A673 (cell line): ENCODE measurements at regions not wholly inside any gene's neighbourhood (a gene's known extent, or its start where the extent isn't known, plus 50 kb on each side); places are given as distances from the start of the nearest gene placed in this dataset.

Experiments
- BruUV-seq: library from RNA; stranded (reverse); fragments of 400-500 nt; replicated peaks from 2 replicates; lab custom pipeline; 2021; lab: Mats Ljungman, UMichigan
- CTCF ChIA-PET: fragments of 300-600 bp; sonication (Branson Sonifier 250); formaldehyde crosslinking; loops from one replicate; lab custom pipeline; 2022; ENCODE audit warnings: antibody characterized with exemption; lab: Charles Lee
- POLR2A ChIA-PET: fragments of 300-600 bp; sonication (Branson Sonifier 250); formaldehyde crosslinking; loops from one replicate; lab custom pipeline; 2022; ENCODE audit warnings: antibody characterized with exemption; ENCODE audit not compliant: low non-redundant PET; lab: Charles Lee
- DNase-seq: peaks from one replicate; pipeline ENCODE4 v3.0.0-alpha.2; 2015; ENCODE audit warnings: low spot score
- H3K27ac ChIP-seq: fragments of 200-600 bp; sonication (generic); 2 replicates; pipeline ENCODE4 v1.5.1; 2016; ENCODE audit warnings: mixed run types, low read depth, mild to moderate bottlenecking, mixed read lengths, antibody characterized with exemption, low read length; ENCODE audit not compliant: poor library complexity, severe bottlenecking
- H3K27me3 ChIP-seq: fragments of 200-600 bp; sonication (generic); replicated peaks from 2 replicates; pipeline ENCODE4 v1.6.1; 2017; ENCODE audit warnings: mixed run types, low read depth, mild to moderate bottlenecking, mixed read lengths, antibody characterized with exemption, low read length; ENCODE audit not compliant: insufficient read depth, poor library complexity
- H3K36me3 ChIP-seq: fragments of 200-600 bp; sonication (generic); 2 replicates; pipeline ENCODE4 v1.6.1; 2016; ENCODE audit warnings: mixed run types, mild to moderate bottlenecking, mixed read lengths, antibody characterized with exemption, low read length; ENCODE audit not compliant: insufficient read depth, poor library complexity, severe bottlenecking
- H3K4me1 ChIP-seq: fragments of 200-600 bp; sonication (generic); 2 replicates; pipeline ENCODE4 v1.6.1; 2017; ENCODE audit warnings: mixed run types, mild to moderate bottlenecking, mixed read lengths, antibody characterized with exemption, low read length; ENCODE audit not compliant: insufficient read depth, poor library complexity, severe bottlenecking
- H3K4me3 ChIP-seq: fragments of 200-600 bp; sonication (generic); 2 replicates; pipeline ENCODE4 v1.5.1; 2016; ENCODE audit warnings: low read depth, mixed run types, mild to moderate bottlenecking, mixed read lengths, low read length; ENCODE audit not compliant: poor library complexity, severe bottlenecking
- H3K9me3 ChIP-seq: fragments of 200-600 bp; sonication (generic); 2 replicates; pipeline ENCODE4 v1.6.1; 2016; ENCODE audit warnings: mixed run types, low read depth, mild to moderate bottlenecking, mixed read lengths, antibody characterized with exemption, low read length; ENCODE audit not compliant: poor library complexity, severe bottlenecking
- CTCF ChIP-seq: fragments of 300-800, 200-600 bp; sonication (generic); conservative IDR thresholded peaks from 2 replicates; pipeline ENCODE4 v1.5.1; 2017; ENCODE audit warnings: low read depth, mild to moderate bottlenecking, antibody characterized with exemption, low read length, moderate library complexity, mixed read lengths
- EZH2 ChIP-seq: fragments of 200-600 bp; sonication (generic); IDR thresholded peaks from 2 replicates; pipeline ENCODE4 v1.6.1; 2017; ENCODE audit warnings: borderline replicate concordance, low read depth, mild to moderate bottlenecking, mixed read lengths, antibody characterized with exemption, low read length; ENCODE audit not compliant: poor library complexity, severe bottlenecking
- intact Hi-C: fragments of 100-400 bp; cut with micrococcal nuclease; formaldehyde crosslinking; loops from one replicate; pipeline ENCODE4 v1.10.0; 2022; ENCODE audit not compliant: unreplicated experiment

GRCh38 chr11:104291646-104292045, 127.7 kb upstream of the PDGFD start:
- Histone ChIP-seq H3K9me3 (no peaks in the 10 kb centered on the region), H3K36me3 (no peaks in the 10 kb centered on the region), H3K4me3 (no peak overlapping the region), H3K27me3 (no peaks in the 10 kb centered on the region), H3K27ac (no peak overlapping the region), H3K4me1 (peaks cover 7% of the 10 kb centered on the region)
- intact Hi-C loops, result loop anchor here (5.0 kb wide), 1 partner anchor 49 kb away; no protein-coding TSS in a partner anchor
- peak; percentile 6 for DNase-seq
- POLR2A ChIA-PET, result no interaction called here
- TF ChIP-seq EZH2 (no peak), CTCF (no peak)
- BruUV-seq, result no TSS peak
- CTCF ChIA-PET, result no interaction called here

GRCh38 chr11:104286129-104286528, 122.2 kb upstream of the PDGFD start:
- ChIA-PET CTCF (no interaction called here), POLR2A (no interaction called here)
- BruUV-seq, result no TSS peak
- intact Hi-C loops, result no loop called here
- DNase-seq, result no peak
- Histone ChIP-seq H3K27ac (no peak overlapping the region), H3K4me3 (no peak overlapping the region), H3K36me3 (no peaks in the 10 kb centered on the region), H3K4me1 (no peaks in the 10 kb centered on the region), H3K9me3 (no peaks in the 10 kb centered on the region), H3K27me3 (no peaks in the 10 kb centered on the region)
- TF ChIP-seq CTCF (no peak), EZH2 (no peak)

GRCh38 chr11:104279587-104279986, 115.6 kb upstream of the PDGFD start:
- H3K27me3 ChIP-seq, result no peaks in the 10 kb centered on the region
- no TSS peak for BruUV-seq
- intact Hi-C loops, result no loop called here
- CTCF ChIA-PET, result no interaction called here
- POLR2A ChIA-PET, result no interaction called here
- H3K4me3 ChIP-seq, result no peak overlapping the region
- no peak for DNase-seq
- no peaks in the 10 kb centered on the region for H3K9me3 ChIP-seq
- H3K4me1 ChIP-seq, result no peaks in the 10 kb centered on the region
- TF ChIP-seq CTCF (no peak), EZH2 (no peak)
- H3K27ac ChIP-seq, result no peak overlapping the region
- no peaks in the 10 kb centered on the region for H3K36me3 ChIP-seq
